Loucy (cell line): ENCODE measurements at regions not wholly inside any gene's neighbourhood (a gene's known extent, or its start where the extent isn't known, plus 50 kb on each side); places are given as distances from the start of the nearest gene placed in this dataset.

Experiments
- H2AFZ ChIP-seq: fragments of 200-600 bp; sonication (generic); 2 replicates; pipeline ENCODE4 v1.6.0; 2016; ENCODE audit warnings: antibody characterized with exemption, mild to moderate bottlenecking, low read length, moderate library complexity
- H3F3A ChIP-seq: fragments of 200-600 bp; 2 replicates; pipeline ENCODE4 v1.6.0; 2016; ENCODE audit warnings: antibody characterized with exemption, low read depth, mild to moderate bottlenecking
- H3K27me3 ChIP-seq: fragments of 200-600 bp; sonication (generic); 2 replicates; pipeline ENCODE4 v1.6.1; 2014; ENCODE audit warnings: low read length, mild to moderate bottlenecking; ENCODE audit not compliant: insufficient read depth, poor library complexity, severe bottlenecking
- H3K36me3 ChIP-seq: fragments of 200-600 bp; sonication (generic); 2 replicates; pipeline ENCODE4 v1.6.1; 2016; ENCODE audit warnings: low read length; ENCODE audit not compliant: insufficient read depth
- H3K4me1 ChIP-seq: fragments of 200-600 bp; sonication (generic); 2 replicates; pipeline ENCODE4 v1.5.1; 2014; ENCODE audit warnings: low read length, mild to moderate bottlenecking; ENCODE audit not compliant: insufficient read depth, poor library complexity, severe bottlenecking
- H3K4me2 ChIP-seq: fragments of 200-600 bp; sonication (generic); 2 replicates; pipeline ENCODE4 v1.6.0; 2014; ENCODE audit warnings: antibody characterized with exemption, low read length, low read depth, mild to moderate bottlenecking; ENCODE audit not compliant: poor library complexity, severe bottlenecking
- H3K4me3 ChIP-seq: fragments of 200-600 bp; sonication (generic); 2 replicates; pipeline ENCODE4 v1.5.1; 2014; ENCODE audit warnings: low read length, mild to moderate bottlenecking, mixed read lengths; ENCODE audit not compliant: poor library complexity, severe bottlenecking
- H3K79me2 ChIP-seq: fragments of 200-600 bp; sonication (generic); 2 replicates; pipeline ENCODE4 v1.6.1; 2014; ENCODE audit warnings: low read length; ENCODE audit not compliant: insufficient read depth
- H3K9ac ChIP-seq: fragments of 200-600 bp; sonication (generic); 2 replicates; pipeline ENCODE4 v1.6.0; 2014; ENCODE audit warnings: mild to moderate bottlenecking, low read depth, low read length, moderate library complexity; ENCODE audit not compliant: poor library complexity, severe bottlenecking
- H3K9me2 ChIP-seq: fragments of 200-600 bp; sonication (generic); replicated peaks from 2 replicates; pipeline ENCODE4 v1.6.1; 2016; ENCODE audit warnings: low read depth, low read length, mixed read lengths
- H3K9me3 ChIP-seq: fragments of 200-600 bp; sonication (generic); 2 replicates; pipeline ENCODE4 v1.6.1; 2014; ENCODE audit warnings: mild to moderate bottlenecking, antibody characterized with exemption, low read length, low read depth; ENCODE audit not compliant: insufficient read depth
- H4K20me1 ChIP-seq: fragments of 200-600 bp; sonication (generic); 2 replicates; pipeline ENCODE4 v1.6.0; 2014; ENCODE audit warnings: antibody characterized with exemption, low read length, mild to moderate bottlenecking; ENCODE audit not compliant: insufficient read depth, poor library complexity, severe bottlenecking
- CTCF ChIP-seq: fragments of 200-600 bp; sonication (generic); conservative IDR thresholded peaks from 2 replicates; pipeline ENCODE4 v1.5.1; 2014; ENCODE audit warnings: mild to moderate bottlenecking, antibody characterized with exemption, low read length
- EZH2phosphoT487 ChIP-seq: fragments of 200-600 bp; IDR thresholded peaks from 2 replicates; pipeline ENCODE4 v1.6.1; 2018; ENCODE audit warnings: antibody characterized with exemption, mild to moderate bottlenecking, moderate library complexity, borderline replicate concordance

- H3K4me1 ChIP-seq: no peaks in the 10 kb centered on the region
- no peak overlapping the region for H2AFZ ChIP-seq
- H3F3A ChIP-seq: no peaks in the 10 kb centered on the region
- H3K4me2 ChIP-seq: no peak overlapping the region
- no peaks in the 10 kb centered on the region for H3K9me3 ChIP-seq
- H4K20me1 ChIP-seq: no peaks in the 10 kb centered on the region
- H3K9me2 ChIP-seq: no peaks in the 10 kb centered on the region
- no peak overlapping the region for H3K4me3 ChIP-seq
- TF ChIP-seq CTCF: no peak
- TF ChIP-seq EZH2phosphoT487: no peak
- H3K9ac ChIP-seq: no peak overlapping the region
- no peaks in the 10 kb centered on the region for H3K36me3 ChIP-seq
- no peaks in the 10 kb centered on the region for H3K27me3 ChIP-seq
- no peaks in the 10 kb centered on the region for H3K79me2 ChIP-seq
Observed at GRCh38 chr13:28557725-28558520, 63.0 kb upstream of the FLT1 start.

GRCh38 chr13:28555096-28555495 lies 60.2 kb upstream of the FLT1 start:
- H3K36me3 ChIP-seq: no peaks in the 10 kb centered on the region
- H4K20me1 ChIP-seq: no peaks in the 10 kb centered on the region
- no peaks in the 10 kb centered on the region for H3F3A ChIP-seq
- no peaks in the 10 kb centered on the region for H3K9me3 ChIP-seq
- H3K4me2 ChIP-seq: no peak overlapping the region
- H3K27me3 ChIP-seq: no peaks in the 10 kb centered on the region
- no peaks in the 10 kb centered on the region for H3K79me2 ChIP-seq
- no peaks in the 10 kb centered on the region for H3K4me1 ChIP-seq
- no peak overlapping the region for H2AFZ ChIP-seq
- TF ChIP-seq EZH2phosphoT487: no peak
- no peak for TF ChIP-seq CTCF
- H3K9ac ChIP-seq: no peak overlapping the region
- H3K4me3 ChIP-seq: no peak overlapping the region
- no peaks in the 10 kb centered on the region for H3K9me2 ChIP-seq

- H3F3A ChIP-seq: no peaks in the 10 kb centered on the region
- no peaks in the 10 kb centered on the region for H3K79me2 ChIP-seq
- H4K20me1 ChIP-seq: no peaks in the 10 kb centered on the region
- no peaks in the 10 kb centered on the region for H3K9me2 ChIP-seq
- H2AFZ ChIP-seq: no peak overlapping the region
- no peak overlapping the region for H3K9ac ChIP-seq
- H3K4me1 ChIP-seq: no peaks in the 10 kb centered on the region
- H3K27me3 ChIP-seq: no peaks in the 10 kb centered on the region
- TF ChIP-seq CTCF: no peak
- TF ChIP-seq EZH2phosphoT487: no peak
- H3K9me3 ChIP-seq: no peaks in the 10 kb centered on the region
- H3K4me2 ChIP-seq: no peak overlapping the region
- H3K36me3 ChIP-seq: no peaks in the 10 kb centered on the region
- no peak overlapping the region for H3K4me3 ChIP-seq
Observed at GRCh38 chr13:28553971-28554370, 59.0 kb upstream of the FLT1 start.
